ENCODE measurements at regions not wholly inside any gene's neighbourhood (a gene's known extent, or its start where the extent isn't known, plus 50 kb on each side); places are given as distances from the start of the nearest gene placed in this dataset.

DNA sequence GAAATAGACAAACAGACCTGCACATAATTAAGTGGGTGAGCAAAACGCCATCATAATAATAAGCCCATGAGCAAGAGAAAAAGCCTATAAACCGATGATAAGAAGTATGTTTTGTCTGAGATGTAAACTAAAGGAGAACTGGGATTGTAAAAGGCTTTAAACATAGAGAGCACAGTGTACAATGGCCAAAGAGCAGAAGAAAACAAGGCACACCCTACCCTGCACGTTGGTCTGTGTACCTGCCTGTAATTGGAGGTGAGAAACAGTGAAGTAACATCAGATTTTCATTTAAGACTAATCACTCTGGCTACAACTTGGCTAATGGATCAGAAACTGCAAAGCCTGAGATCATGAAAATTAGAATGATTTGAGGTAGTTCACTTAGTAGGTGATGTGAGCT, 1094.7 kb upstream of the GYPC start:
- no peaks in the 10 kb centered on the region for H3K4me1 ChIP-seq (ENCODE audit: low read length)

DNA sequence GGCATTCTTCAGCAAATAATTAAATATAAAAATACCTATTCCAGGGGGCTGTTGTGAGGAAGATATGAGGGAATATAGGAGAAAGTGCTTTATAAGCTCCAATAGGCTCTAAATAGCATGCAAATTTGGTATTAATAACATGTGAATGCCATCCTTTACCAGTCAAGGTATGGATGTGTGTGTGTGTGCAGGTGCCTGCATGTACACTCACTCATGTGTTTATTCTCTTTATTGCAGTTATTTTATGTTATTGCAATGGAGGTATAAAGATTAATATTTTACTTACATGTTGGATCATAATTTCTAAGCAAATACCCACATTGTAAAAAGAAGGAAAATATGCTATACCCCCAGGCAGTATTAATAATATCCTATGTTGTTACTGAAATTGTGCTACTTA, 1093.0 kb upstream of the GYPC start:
- Histone ChIP-seq H3K4me1 (ENCODE audit: low read length) (no peaks in the 10 kb centered on the region), H3K4me3 (ENCODE audit: low read length) (no peak overlapping the region), H4K20me1 (ENCODE audit: insufficient read depth, low read length) (no peaks in the 10 kb centered on the region), H3K79me2 (ENCODE audit: low read length) (no peaks in the 10 kb centered on the region), H3F3A (ENCODE audit: insufficient read depth, low read length) (no peaks in the 10 kb centered on the region), H3K9ac (ENCODE audit: low read length) (no peak overlapping the region), H3K36me3 (replicated peaks; ENCODE audit: insufficient read depth, low read length) (no peaks in the 10 kb centered on the region), H3K4me2 (ENCODE audit: low read depth, low read length) (no peak overlapping the region), H3K27ac (ENCODE audit: low read length) (no peak overlapping the region), H3K27me3 (replicated peaks; ENCODE audit: insufficient read depth, low read length) (no peaks in the 10 kb centered on the region), H3K9me2 (replicated peaks; ENCODE audit: insufficient read depth, low read length) (no peaks in the 10 kb centered on the region), H2AFZ (ENCODE audit: low read length) (no peak overlapping the region), H3K9me3 (replicated peaks; ENCODE audit: insufficient read depth, low read length) (no peaks in the 10 kb centered on the region)
- no peak for TF ChIP-seq EZH2phosphoT487 (IDR thresholded peaks at IDR 0.05; ENCODE audit: low read length)
- DNase-seq = no peak

More for the DNA sequence above, 1094.7 kb upstream of the GYPC start:
- no peaks in the 10 kb centered on the region for H3F3A ChIP-seq (ENCODE audit: insufficient read depth, low read length)
- H3K79me2 ChIP-seq (ENCODE audit: low read length) = no peaks in the 10 kb centered on the region
- no peaks in the 10 kb centered on the region for H3K9me2 ChIP-seq (replicated peaks; ENCODE audit: insufficient read depth, low read length)
- H4K20me1 ChIP-seq (ENCODE audit: insufficient read depth, low read length) = no peaks in the 10 kb centered on the region
- no peak overlapping the region for H3K27ac ChIP-seq (ENCODE audit: low read length)
- no peak for TF ChIP-seq EZH2 (optimal IDR thresholded peaks at IDR 0.05; ENCODE audit: low read depth, low read length)
- TF ChIP-seq, protein P1, sequence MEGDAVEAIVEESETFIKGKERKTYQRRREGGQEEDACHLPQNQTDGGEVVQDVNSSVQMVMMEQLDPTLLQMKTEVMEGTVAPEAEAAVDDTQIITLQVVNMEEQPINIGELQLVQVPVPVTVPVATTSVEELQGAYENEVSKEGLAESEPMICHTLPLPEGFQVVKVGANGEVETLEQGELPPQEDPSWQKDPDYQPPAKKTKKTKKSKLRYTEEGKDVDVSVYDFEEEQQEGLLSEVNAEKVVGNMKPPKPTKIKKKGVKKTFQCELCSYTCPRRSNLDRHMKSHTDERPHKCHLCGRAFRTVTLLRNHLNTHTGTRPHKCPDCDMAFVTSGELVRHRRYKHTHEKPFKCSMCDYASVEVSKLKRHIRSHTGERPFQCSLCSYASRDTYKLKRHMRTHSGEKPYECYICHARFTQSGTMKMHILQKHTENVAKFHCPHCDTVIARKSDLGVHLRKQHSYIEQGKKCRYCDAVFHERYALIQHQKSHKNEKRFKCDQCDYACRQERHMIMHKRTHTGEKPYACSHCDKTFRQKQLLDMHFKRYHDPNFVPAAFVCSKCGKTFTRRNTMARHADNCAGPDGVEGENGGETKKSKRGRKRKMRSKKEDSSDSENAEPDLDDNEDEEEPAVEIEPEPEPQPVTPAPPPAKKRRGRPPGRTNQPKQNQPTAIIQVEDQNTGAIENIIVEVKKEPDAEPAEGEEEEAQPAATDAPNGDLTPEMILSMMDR (IDR thresholded peaks at IDR 0.05; ENCODE audit: low read length) = no peak
- no peak for TF ChIP-seq EZH2phosphoT487 (IDR thresholded peaks at IDR 0.05; ENCODE audit: low read length)
- no peaks in the 10 kb centered on the region for H3K9me3 ChIP-seq (replicated peaks; ENCODE audit: insufficient read depth, low read length)
- H3K9ac ChIP-seq (ENCODE audit: low read length) = no peak overlapping the region
- H3K4me2 ChIP-seq (ENCODE audit: low read depth, low read length) = no peak overlapping the region
- no peak overlapping the region for H3K4me3 ChIP-seq (ENCODE audit: low read length)
- H3K36me3 ChIP-seq (replicated peaks; ENCODE audit: insufficient read depth, low read length) = no peaks in the 10 kb centered on the region
- no peak for DNase-seq
- no peaks in the 10 kb centered on the region for H3K27me3 ChIP-seq (replicated peaks; ENCODE audit: insufficient read depth, low read length)
- no peak overlapping the region for H2AFZ ChIP-seq (ENCODE audit: low read length)

DNA sequence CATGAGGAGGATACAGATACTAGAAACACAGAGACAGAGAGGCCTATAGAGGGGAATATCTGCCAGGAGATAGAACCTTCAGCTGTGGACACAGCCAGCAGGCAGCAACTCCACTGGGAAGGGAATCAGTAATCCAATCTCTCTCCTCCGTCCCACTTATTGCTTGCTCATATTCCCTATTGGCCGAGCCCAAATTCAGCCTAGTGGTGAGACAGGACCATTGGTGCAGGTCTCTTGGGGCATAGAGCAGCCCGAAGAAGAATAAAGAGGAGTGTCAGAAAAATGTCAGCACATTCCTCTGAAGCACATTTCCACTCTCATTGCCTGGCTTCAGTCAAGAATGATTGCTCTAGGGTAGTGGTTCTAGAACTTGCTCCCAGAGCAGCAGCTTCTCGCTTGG, 1091.5 kb upstream of the GYPC start:
- H4K20me1 ChIP-seq (ENCODE audit: insufficient read depth, low read length) = no peaks in the 10 kb centered on the region
- no peaks in the 10 kb centered on the region for H3K9me3 ChIP-seq (replicated peaks; ENCODE audit: insufficient read depth, low read length)
- H3K79me2 ChIP-seq (ENCODE audit: low read length) = no peaks in the 10 kb centered on the region
- no peaks in the 10 kb centered on the region for H3K9me2 ChIP-seq (replicated peaks; ENCODE audit: insufficient read depth, low read length)
- no peaks in the 10 kb centered on the region for H3K4me1 ChIP-seq (ENCODE audit: low read length)
- no peak overlapping the region for H2AFZ ChIP-seq (ENCODE audit: low read length)
- no peak overlapping the region for H3K4me2 ChIP-seq (ENCODE audit: low read depth, low read length)
- no peaks in the 10 kb centered on the region for H3F3A ChIP-seq (ENCODE audit: insufficient read depth, low read length)
- no peak overlapping the region for H3K9ac ChIP-seq (ENCODE audit: low read length)
- no peak overlapping the region for H3K4me3 ChIP-seq (ENCODE audit: low read length)
- no peak for DNase-seq
- no peak overlapping the region for H3K27ac ChIP-seq (ENCODE audit: low read length)
- H3K27me3 ChIP-seq (replicated peaks; ENCODE audit: insufficient read depth, low read length) = no peaks in the 10 kb centered on the region
- H3K36me3 ChIP-seq (replicated peaks; ENCODE audit: insufficient read depth, low read length) = no peaks in the 10 kb centered on the region
- TF ChIP-seq, protein P1 (IDR thresholded peaks at IDR 0.05; ENCODE audit: low read length) = no peak
- TF ChIP-seq EZH2 (optimal IDR thresholded peaks at IDR 0.05; ENCODE audit: low read depth, low read length) (no peak), EZH2phosphoT487 (IDR thresholded peaks at IDR 0.05; ENCODE audit: low read length) (no peak)

DNA sequence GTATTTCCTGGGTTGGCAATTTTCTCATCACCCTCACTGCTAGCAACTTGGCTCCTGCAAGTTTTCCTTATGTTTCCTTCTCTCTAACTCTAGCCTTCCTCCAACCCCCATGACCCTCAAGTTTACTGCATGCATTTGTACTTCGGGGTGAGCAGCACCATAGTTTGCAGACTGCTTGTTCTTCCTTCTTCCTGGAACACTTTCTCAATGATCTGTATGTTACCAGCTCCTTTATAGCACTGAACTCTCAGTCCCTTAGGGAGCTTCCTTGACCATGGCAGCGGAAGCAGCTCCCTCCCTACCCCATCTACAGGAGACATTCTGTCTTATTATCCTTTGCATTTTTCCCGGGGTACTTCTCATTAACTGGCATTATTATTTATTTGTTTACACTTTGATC, 1089.5 kb upstream of the GYPC start:
- H3K9me3 ChIP-seq (replicated peaks; ENCODE audit: insufficient read depth, low read length) = no peaks in the 10 kb centered on the region
- H3K27ac ChIP-seq (ENCODE audit: low read length) = no peak overlapping the region
- H4K20me1 ChIP-seq (ENCODE audit: insufficient read depth, low read length) = no peaks in the 10 kb centered on the region
- no peak overlapping the region for H3K9ac ChIP-seq (ENCODE audit: low read length)
- H3K4me2 ChIP-seq (ENCODE audit: low read depth, low read length) = no peak overlapping the region
- no peak overlapping the region for H2AFZ ChIP-seq (ENCODE audit: low read length)
- no peaks in the 10 kb centered on the region for H3K4me1 ChIP-seq (ENCODE audit: low read length)
- H3K27me3 ChIP-seq (replicated peaks; ENCODE audit: insufficient read depth, low read length) = no peaks in the 10 kb centered on the region
- no peaks in the 10 kb centered on the region for H3K36me3 ChIP-seq (replicated peaks; ENCODE audit: insufficient read depth, low read length)
- TF ChIP-seq, protein P1 (IDR thresholded peaks at IDR 0.05; ENCODE audit: low read length) = no peak
- TF ChIP-seq EZH2 (optimal IDR thresholded peaks at IDR 0.05; ENCODE audit: low read depth, low read length) (no peak), EZH2phosphoT487 (IDR thresholded peaks at IDR 0.05; ENCODE audit: low read length) (no peak)
- no peaks in the 10 kb centered on the region for H3F3A ChIP-seq (ENCODE audit: insufficient read depth, low read length)
- H3K4me3 ChIP-seq (ENCODE audit: low read length) = no peak overlapping the region
- no peak for DNase-seq
- no peaks in the 10 kb centered on the region for H3K9me2 ChIP-seq (replicated peaks; ENCODE audit: insufficient read depth, low read length)
- no peaks in the 10 kb centered on the region for H3K79me2 ChIP-seq (ENCODE audit: low read length)
